Hepatocyte (in vitro differentiated cells): ENCODE measurements at regions not wholly inside any gene's neighbourhood (a gene's known extent, or its start where the extent isn't known, plus 50 kb on each side); places are given as distances from the start of the nearest gene placed in this dataset.

Experiments used
- CTCF ChIP-seq: fragments of 200-600 bp; sonication (generic); IDR thresholded peaks from 2 replicates; pipeline ENCODE4 v1.5.1; 2016; ENCODE audit warnings: antibody characterized with exemption, mild to moderate bottlenecking; ENCODE audit not compliant: poor library complexity
- EZH2phosphoT487 ChIP-seq: fragments of 200-600 bp; sonication (generic); IDR thresholded peaks from one replicate; pipeline ENCODE4 v1.6.1; 2018; ENCODE audit warnings: antibody characterized with exemption, mild to moderate bottlenecking, low read depth, moderate library complexity; ENCODE audit not compliant: unreplicated experiment, severe bottlenecking

GRCh38 chr1:29972421-29973053, 736.2 kb downstream of the PTPRU start:
- no peak for TF ChIP-seq CTCF
- TF ChIP-seq EZH2phosphoT487 = no peak
